H1 (cell line): ENCODE measurements at regions not wholly inside any gene's neighbourhood (a gene's known extent, or its start where the extent isn't known, plus 50 kb on each side); places are given as distances from the start of the nearest gene placed in this dataset.

Experiments used
- CTCF ChIA-PET: fragments of 300-600 bp; sonication (Branson Sonifier 250); formaldehyde crosslinking; loops from one replicate; lab custom pipeline; 2021; ENCODE audit not compliant: partially characterized antibody; lab: Charles Lee
- POLR2A ChIA-PET: fragments of 300-600 bp; sonication (Branson Sonifier 250); formaldehyde crosslinking; loops from one replicate; lab custom pipeline; 2021; ENCODE audit warnings: inconsistent platforms; ENCODE audit not compliant: partially characterized antibody; lab: Charles Lee
- DNase-seq, 2 experiments: peaks; one replicate each; pipeline versions ENCODE4 v3.0.0 to v3.0.0-alpha.2; 2010 to 2022; ENCODE audit warnings: low spot score in 2 of 2, low read depth in 1 of 2, mixed read lengths in 1 of 2
- FAIRE-seq: peaks from 2 replicates; lab custom pipeline; 2011; peaks lifted over from hg19 to GRCh38; lab: Jason Lieb, UNC
- H2AFZ ChIP-seq: 2 replicates; pipeline ENCODE4 v1.8.1; 2012; ENCODE audit warnings: low read length, inconsistent platforms
- H2AK5ac ChIP-seq: 2 replicates; pipeline ENCODE4 v1.6.1; 2013; ENCODE audit warnings: low read depth, low read length
- H2BK120ac ChIP-seq: replicated peaks from 2 replicates; pipeline ENCODE3; 2013; ENCODE audit warnings: low read depth, low read length, inconsistent platforms
- H2BK12ac ChIP-seq: 2 replicates; pipeline ENCODE4 v1.6.1; 2013; ENCODE audit warnings: low read depth, low read length
- H2BK15ac ChIP-seq: 2 replicates; pipeline ENCODE4 v1.6.1; 2013; ENCODE audit warnings: low read length
- H2BK20ac ChIP-seq: 2 replicates; pipeline ENCODE4 v1.6.1; 2013; ENCODE audit warnings: low read length
- H2BK5ac ChIP-seq: 2 replicates; pipeline ENCODE4 v1.6.1; 2013; ENCODE audit warnings: low read depth, low read length
- H3K14ac ChIP-seq: 2 replicates; pipeline ENCODE4 v1.6.1; 2013; ENCODE audit warnings: inconsistent platforms; ENCODE audit not compliant: insufficient read length
- H3K18ac ChIP-seq: 2 replicates; pipeline ENCODE4 v1.6.1; 2013; ENCODE audit warnings: low read length; ENCODE audit errors: extremely low read depth
- H3K23ac ChIP-seq: 2 replicates; pipeline ENCODE4 v1.6.1; 2013; ENCODE audit warnings: inconsistent platforms; ENCODE audit not compliant: insufficient read length
- H3K23me2 ChIP-seq: 2 replicates; pipeline ENCODE4 v1.6.1; 2013; ENCODE audit warnings: low read depth, low read length
- H3K27ac ChIP-seq: 2 replicates; pipeline ENCODE4 v1.6.1; 2011; ENCODE audit warnings: low read depth, low read length, inconsistent platforms
- H3K27me3 ChIP-seq, 4 experiments: replicated peaks in 1 of 4; 1 replicate in 1 of 4; 2 replicates in 3 of 4; pipeline versions ENCODE4 v1.6.1 to v1.8.1; 2011 to 2013; ENCODE audit warnings: low read length in 3 of 4, mild to moderate bottlenecking in 3 of 4, inconsistent platforms in 2 of 4, mixed read lengths in 2 of 4, moderate library complexity in 1 of 4; ENCODE audit not compliant: control insufficient read depth in 3 of 4, insufficient read depth in 3 of 4; ENCODE audit errors: extremely low read depth in 1 of 4
- H3K36me3 ChIP-seq, 4 experiments: 2 replicates each; pipeline versions ENCODE4 v1.6.1 to v1.8.1; 2011 to 2013; ENCODE audit warnings: mild to moderate bottlenecking in 4 of 4, low read length in 3 of 4, moderate library complexity in 2 of 4, control low read depth in 1 of 4, inconsistent platforms in 1 of 4; ENCODE audit not compliant: insufficient read depth in 4 of 4, control insufficient read depth in 2 of 4
- H3K4ac ChIP-seq: replicated peaks from 2 replicates; pipeline ENCODE3; 2013; ENCODE audit warnings: low read length, low read depth, mixed read lengths, inconsistent platforms; ENCODE audit not compliant: insufficient read length
- H3K4me1 ChIP-seq, 4 experiments: replicated peaks in 1 of 4; 1 replicate in 1 of 4; 2 replicates in 3 of 4; pipeline versions ENCODE4 v1.6.1 to v1.8.1; 2011 to 2013; ENCODE audit warnings: low read length in 3 of 4, inconsistent platforms in 2 of 4, mixed read lengths in 1 of 4; ENCODE audit not compliant: insufficient read depth in 4 of 4, control insufficient read depth in 3 of 4
- H3K4me2 ChIP-seq, 2 experiments: 2 replicates each; pipeline versions ENCODE4 v1.6.1 to v1.8.1; 2011 to 2013; ENCODE audit warnings: low read depth in 2 of 2, low read length in 2 of 2, control low read depth in 1 of 2, inconsistent platforms in 1 of 2, mild to moderate bottlenecking in 1 of 2; ENCODE audit not compliant: insufficient read depth in 1 of 2
- H3K4me3 ChIP-seq, 4 experiments: fragments of 200-600, 300-600 bp in 1 of 4; sonication (generic), shearing (Covaris generic), sonication (Bioruptor Twin) in 1 of 4; 2 replicates each; pipeline versions ENCODE4 v1.5.1 to v1.8.1; 2011 to 2016; ENCODE audit warnings: low read length in 4 of 4, low read depth in 3 of 4, control low read depth in 2 of 4, inconsistent platforms in 2 of 4, mild to moderate bottlenecking in 2 of 4, mixed read lengths in 1 of 4, moderate library complexity in 1 of 4; ENCODE audit not compliant: insufficient read depth in 2 of 4; ENCODE audit errors: extremely low read depth in 1 of 4
- H3K56ac ChIP-seq: replicated peaks from 2 replicates; pipeline ENCODE3; 2013; ENCODE audit warnings: low read depth, mild to moderate bottlenecking, mixed read lengths, low read length, inconsistent platforms; ENCODE audit not compliant: insufficient read length
- H3K79me1 ChIP-seq: 2 replicates; pipeline ENCODE4 v1.6.1; 2013; ENCODE audit warnings: low read depth, low read length, control low read depth
- H3K79me2 ChIP-seq, 2 experiments: 2 replicates each; pipeline versions ENCODE4 v1.6.1 to v1.8.1; 2012 to 2013; ENCODE audit warnings: low read length in 2 of 2, mild to moderate bottlenecking in 2 of 2, inconsistent platforms in 1 of 2; ENCODE audit not compliant: insufficient read depth in 2 of 2, control insufficient read depth in 1 of 2
- H3K9ac ChIP-seq, 4 experiments: replicated peaks in 1 of 4; 1 replicate in 1 of 4; 2 replicates in 3 of 4; pipeline versions ENCODE4 v1.6.1 to v1.8.1; 2011 to 2013; ENCODE audit warnings: low read depth in 3 of 4, low read length in 3 of 4, control low read depth in 2 of 4, mild to moderate bottlenecking in 2 of 4, moderate library complexity in 2 of 4, inconsistent platforms in 1 of 4; ENCODE audit errors: extremely low read depth in 1 of 4
- H3K9me3 ChIP-seq, 2 experiments: 2 replicates each; pipeline versions ENCODE4 v1.6.1 to v1.8.1; 2012 to 2013; ENCODE audit warnings: mild to moderate bottlenecking in 2 of 2, moderate library complexity in 2 of 2, control low read depth in 1 of 2, inconsistent platforms in 1 of 2, low read depth in 1 of 2, low read length in 1 of 2, mixed read lengths in 1 of 2; ENCODE audit not compliant: insufficient read depth in 2 of 2
- H4K20me1 ChIP-seq, 2 experiments: replicated peaks in 1 of 2; 2 replicates each; pipeline versions ENCODE3 to v1.8.1; 2011 to 2013; ENCODE audit warnings: inconsistent platforms in 2 of 2, low read length in 2 of 2, mild to moderate bottlenecking in 1 of 2; ENCODE audit not compliant: insufficient read depth in 2 of 2, control insufficient read depth in 1 of 2
- H4K5ac ChIP-seq: 2 replicates; pipeline ENCODE4 v1.6.1; 2013; ENCODE audit warnings: low read length, low read depth, mixed read lengths, inconsistent platforms; ENCODE audit not compliant: insufficient read length
- H4K8ac ChIP-seq: 2 replicates; pipeline ENCODE4 v1.8.0; 2013; ENCODE audit warnings: mild to moderate bottlenecking, moderate library complexity, low read length, inconsistent platforms; ENCODE audit not compliant: insufficient read depth; ENCODE audit errors: extremely low read depth
- H4K91ac ChIP-seq: replicated peaks from 2 replicates; pipeline ENCODE3; 2013; ENCODE audit warnings: low read length, mixed read lengths, inconsistent platforms; ENCODE audit not compliant: insufficient read length
- ATF3 ChIP-seq: IDR thresholded peaks from 2 replicates; pipeline ENCODE4 v1.6.1; 2011; ENCODE audit warnings: low read depth, mild to moderate bottlenecking, low read length; ENCODE audit not compliant: insufficient read depth
- EP300 ChIP-seq, 2 experiments: IDR thresholded peaks; 1 replicate in 1 of 2; 2 replicates in 1 of 2; pipeline ENCODE4 v1.6.1; 2011 to 2012; ENCODE audit warnings: low read depth in 2 of 2, low read length in 2 of 2, mild to moderate bottlenecking in 2 of 2, borderline replicate concordance in 1 of 2, inconsistent platforms in 1 of 2, moderate library complexity in 1 of 2
- HDAC6 ChIP-seq: IDR thresholded peaks from one replicate; pipeline ENCODE4 v1.7.1; 2012; ENCODE audit warnings: low read depth, mild to moderate bottlenecking, inconsistent platforms, low read length, moderate library complexity
- KDM5A ChIP-seq: fragments of 200-600 bp; IDR thresholded peaks from 2 replicates; pipeline ENCODE4 v1.7.1; 2012; ENCODE audit warnings: mild to moderate bottlenecking, low read length, inconsistent platforms, mixed read lengths
- MAX ChIP-seq: IDR thresholded peaks from 2 replicates; pipeline ENCODE4 v1.6.1; 2012; ENCODE audit warnings: inconsistent platforms
- USF2 ChIP-seq: IDR thresholded peaks from 2 replicates; pipeline ENCODE4 v1.6.1; 2011; ENCODE audit warnings: low read length, improper control_type of control experiment
- WGBS, 2 experiments: shearing (Covaris generic) in 1 of 2; methylation state at CpG; one replicate each; pipeline versions ENCODE4 v1.1.6 to v1.1.7; 2013 to 2015; ENCODE audit warnings: low lambda C conversion rate in 2 of 2, mixed read lengths in 2 of 2, inconsistent platforms in 1 of 2, low coverage in 1 of 2, missing lambda C conversion rate in 1 of 2; ENCODE audit not compliant: insufficient replicate concordance in 2 of 2, insufficient coverage in 1 of 2, insufficient read length in 1 of 2; ENCODE audit errors: extremely low coverage in 1 of 2, missing lambda C conversion rate in 1 of 2; 5-methylcytosine and 5-hydroxymethylcytosine counted together

GRCh38 chr7:113170591-113170990 is 52.2 kb upstream of the SMIM30 start:
- Histone ChIP-seq H4K8ac (no peak overlapping the region), H4K91ac (no peak overlapping the region), H3K36me3 (no peaks in the 10 kb centered on the region), H3K23me2 (no peaks in the 10 kb centered on the region), H3K4ac (no peak overlapping the region), H3K18ac (no peak overlapping the region), H2BK120ac (no peak overlapping the region), H3K27me3 (no peaks in the 10 kb centered on the region), H4K5ac (no peak overlapping the region), H3K27ac (no peak overlapping the region), H2BK12ac (no peak overlapping the region), H3K9ac (no peak overlapping the region), H3K79me2 (no peaks in the 10 kb centered on the region), H3K4me2 (no peak overlapping the region), H2AK5ac (no peak overlapping the region), H4K20me1 (no peaks in the 10 kb centered on the region), H2AFZ (no peak overlapping the region), H2BK5ac (no peak overlapping the region), H2BK20ac (no peak overlapping the region), H3K23ac (no peak overlapping the region), H3K56ac (no peak overlapping the region), H2BK15ac (no peak overlapping the region), H3K79me1 (no peaks in the 10 kb centered on the region), H3K14ac (no peak overlapping the region), H3K4me3 (no peak overlapping the region), H3K9me3 (no peaks in the 10 kb centered on the region), H3K4me1 (no peaks in the 10 kb centered on the region)
- no peak for TF ChIP-seq USF2
- TF ChIP-seq HDAC6 = no peak
- TF ChIP-seq EP300 (IDR thresholded peaks at IDR 0.05; ENCODE audit: borderline replicate concordance in 1 of 2, low read depth in 2 of 2, low read length in 2 of 2) = no peak
- no peak for TF ChIP-seq ATF3
- no peak for TF ChIP-seq KDM5A
- no peak for TF ChIP-seq MAX
- WGBS, 2 experiments = 87% methylated on average over 3 of the region's 3 CpGs; no CpG with 5 or more reads in 1 of the 2 experiments
- FAIRE-seq (no peak), DNase-seq (no peak)
- POLR2A ChIA-PET = no interaction called here
- CTCF ChIA-PET = interaction anchor here (1.0 to 1.8 kb wide), 2 partner anchors 9 to 10 kb away, joined by 3 to 8 read pairs; no protein-coding TSS in a partner anchor
